ENCODE measurements at regions not wholly inside any gene's neighbourhood (a gene's known extent, or its start where the extent isn't known, plus 50 kb on each side); places are given as distances from the start of the nearest gene placed in this dataset.
"Not testable (repeated sequence)": the region's sequence is repeated elsewhere in the genome, so short reads cannot be mapped to it uniquely, and the experiment has no call there.

DNA sequence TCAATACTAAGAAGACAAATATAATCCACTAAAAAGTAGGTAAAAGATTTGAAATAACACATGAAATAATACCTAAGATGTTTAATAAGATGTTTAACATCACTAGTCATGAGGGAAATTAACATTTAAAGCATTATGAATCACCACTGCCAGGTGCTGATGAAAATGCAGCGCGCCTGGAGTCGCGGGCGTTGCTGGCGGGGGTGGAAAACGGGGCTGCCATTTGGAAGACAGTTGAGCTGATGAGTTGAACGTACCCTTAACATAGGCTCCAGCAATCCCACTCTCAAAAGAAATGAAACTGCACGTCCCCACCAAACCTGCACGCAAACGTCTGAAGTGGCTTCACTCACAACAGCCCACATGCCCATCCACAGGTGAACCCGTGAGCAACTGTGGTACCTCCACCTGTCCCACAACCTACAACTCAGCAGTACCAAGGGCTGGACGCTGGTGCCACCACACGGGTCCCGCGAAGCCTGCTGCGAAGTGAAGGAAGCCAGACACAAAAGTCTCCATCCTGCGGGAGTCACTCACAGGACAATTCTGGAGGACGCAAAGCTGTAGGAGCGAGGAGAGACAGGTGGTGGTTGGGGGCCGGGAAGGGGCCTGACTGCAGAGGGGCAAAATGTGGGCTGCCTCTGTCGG is 189.3 kb downstream of the NPIPB11 start:
- Mint-ChIP-seq H3K4me3 (peak overlapping the region in 1 of 3 experiments; percentile 43), H3K36me3 (ENCODE audit: low read depth) (peaks cover 11% of the 10 kb centered on the region), H3K9me3 (peaks cover 15% of the 10 kb centered on the region), H3K27ac (peak overlapping the region in 2 of 3 experiments; percentile 36 to 58), H3K4me1 (peaks cover 27% of the 10 kb centered on the region)
- H3K27me3 Mint-ChIP-seq (ENCODE audit: low read depth): not testable (repeated sequence)

DNA sequence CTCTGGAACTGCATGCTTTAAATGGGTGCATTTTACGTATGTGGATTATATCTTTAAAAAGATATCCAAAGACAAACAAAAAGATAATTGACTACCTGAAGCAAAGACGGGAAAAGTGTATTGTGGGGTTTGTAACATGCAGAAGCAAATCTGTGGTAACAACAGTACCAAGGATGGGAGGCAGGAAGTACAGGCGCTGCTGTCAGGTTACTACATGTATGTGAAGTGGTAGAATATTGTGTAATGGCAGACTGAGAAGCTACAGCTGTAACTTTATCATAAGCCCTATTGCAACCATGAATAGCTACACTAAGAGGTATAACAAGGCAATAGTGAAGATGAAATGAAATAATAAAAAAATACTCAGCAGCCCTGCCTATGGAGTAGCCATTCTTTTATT is 192.7 kb downstream of the NPIPB11 start:
- peaks cover 15% of the 10 kb centered on the region for H3K9me3 Mint-ChIP-seq
- not testable (repeated sequence) for H3K27me3 Mint-ChIP-seq (ENCODE audit: low read depth); H3K36me3 Mint-ChIP-seq (ENCODE audit: low read depth); H3K27ac Mint-ChIP-seq; H3K4me1 Mint-ChIP-seq; H3K4me3 Mint-ChIP-seq

DNA sequence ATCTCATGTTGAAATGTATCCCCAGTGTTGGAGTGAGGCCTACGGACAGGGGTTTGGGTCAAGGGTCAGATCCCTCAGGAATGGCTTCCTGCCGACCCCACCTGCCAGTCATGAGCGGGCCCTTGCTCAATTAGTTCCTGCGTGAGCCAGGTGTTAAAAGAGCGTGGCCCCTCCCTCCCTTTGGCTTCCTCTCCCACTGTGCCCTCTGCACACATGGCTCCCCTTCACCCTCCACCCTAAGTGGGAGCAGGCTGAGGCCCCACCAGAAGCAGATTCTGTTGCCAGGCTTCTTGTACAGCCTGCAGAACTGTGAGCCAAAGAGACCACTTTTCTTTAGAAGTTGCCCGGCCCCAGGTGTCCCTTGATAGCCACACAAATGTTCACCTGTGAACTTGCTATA is 193.3 kb downstream of the NPIPB11 start:
- H3K4me3 Mint-ChIP-seq; H3K4me1 Mint-ChIP-seq; H3K36me3 Mint-ChIP-seq (ENCODE audit: low read depth); H3K27ac Mint-ChIP-seq; H3K27me3 Mint-ChIP-seq (ENCODE audit: low read depth): not testable (repeated sequence)
- peaks cover 15% of the 10 kb centered on the region for H3K9me3 Mint-ChIP-seq

DNA sequence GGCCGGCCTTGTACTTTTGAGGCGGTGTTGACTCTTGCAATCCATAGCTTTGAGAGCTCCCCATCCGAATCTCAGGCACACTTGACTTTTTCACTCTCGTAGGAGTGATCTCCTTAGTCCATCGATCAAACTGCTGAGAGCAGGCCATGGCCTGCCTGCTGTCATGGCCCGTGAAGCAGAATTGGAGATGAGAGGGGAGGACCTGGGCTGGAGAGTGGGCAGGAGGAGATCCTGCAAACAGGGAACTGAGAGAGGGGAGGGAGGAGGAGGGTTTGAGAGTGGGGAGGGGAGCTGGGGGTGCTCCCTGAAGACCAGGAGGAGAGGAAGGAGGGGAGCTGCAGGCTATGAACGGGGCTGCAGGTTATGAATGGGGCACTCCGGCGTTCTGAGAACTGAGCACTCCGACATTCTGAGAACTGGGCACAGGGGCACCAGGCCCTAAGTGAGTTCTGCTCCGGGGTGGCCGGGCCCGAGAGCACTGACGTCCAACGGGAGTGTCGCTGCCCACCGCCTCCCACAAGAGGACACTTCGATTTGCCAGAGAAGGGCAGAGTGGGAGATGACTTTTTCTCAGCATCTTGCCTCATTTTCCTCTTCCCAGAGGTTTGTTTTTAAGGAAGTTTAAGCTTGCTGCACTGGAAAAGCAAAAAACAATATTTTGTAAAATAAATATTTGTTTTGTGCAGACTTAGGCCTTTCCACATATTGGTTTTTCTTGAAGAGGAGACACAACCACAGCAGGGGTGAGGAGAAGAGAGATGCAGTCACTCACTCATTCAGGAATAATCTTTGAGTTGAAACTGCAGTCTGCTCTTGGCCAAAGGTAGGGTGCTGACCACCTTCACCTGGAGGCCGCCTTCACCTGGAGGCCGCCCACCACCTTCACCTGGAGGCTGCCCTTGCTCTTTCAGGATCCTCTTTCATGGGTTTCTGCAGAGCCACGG is 194.2 kb downstream of the NPIPB11 start:
- not testable (repeated sequence) for H3K4me1 Mint-ChIP-seq; H3K27me3 Mint-ChIP-seq (ENCODE audit: low read depth); H3K27ac Mint-ChIP-seq; H3K4me3 Mint-ChIP-seq; H3K36me3 Mint-ChIP-seq (ENCODE audit: low read depth)
- H3K9me3 Mint-ChIP-seq: peaks cover 15% of the 10 kb centered on the region

DNA sequence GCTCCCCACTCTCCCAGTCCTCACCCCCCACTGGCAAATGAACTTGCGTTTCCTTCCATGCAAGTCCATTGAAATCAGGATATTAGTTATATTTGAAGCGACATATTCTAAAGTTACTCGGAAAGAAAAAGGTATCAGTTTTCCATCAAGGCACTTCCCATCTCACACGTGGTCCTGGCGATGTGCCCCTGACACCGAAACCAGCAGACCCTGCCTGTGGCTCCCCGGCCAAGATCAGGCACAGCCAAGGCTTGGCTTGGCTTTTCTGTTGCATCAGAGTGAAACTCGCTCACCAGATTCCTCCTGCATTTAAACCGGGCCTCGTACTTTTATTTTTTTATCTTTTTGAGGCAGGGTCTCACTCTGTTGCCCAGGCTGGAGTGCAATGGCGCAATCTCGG is 195.1 kb downstream of the NPIPB11 start:
- H3K27ac Mint-ChIP-seq; H3K36me3 Mint-ChIP-seq (ENCODE audit: low read depth); H3K4me1 Mint-ChIP-seq; H3K27me3 Mint-ChIP-seq (ENCODE audit: low read depth); H3K4me3 Mint-ChIP-seq: not testable (repeated sequence)
- H3K9me3 Mint-ChIP-seq: peaks cover 20% of the 10 kb centered on the region

DNA sequence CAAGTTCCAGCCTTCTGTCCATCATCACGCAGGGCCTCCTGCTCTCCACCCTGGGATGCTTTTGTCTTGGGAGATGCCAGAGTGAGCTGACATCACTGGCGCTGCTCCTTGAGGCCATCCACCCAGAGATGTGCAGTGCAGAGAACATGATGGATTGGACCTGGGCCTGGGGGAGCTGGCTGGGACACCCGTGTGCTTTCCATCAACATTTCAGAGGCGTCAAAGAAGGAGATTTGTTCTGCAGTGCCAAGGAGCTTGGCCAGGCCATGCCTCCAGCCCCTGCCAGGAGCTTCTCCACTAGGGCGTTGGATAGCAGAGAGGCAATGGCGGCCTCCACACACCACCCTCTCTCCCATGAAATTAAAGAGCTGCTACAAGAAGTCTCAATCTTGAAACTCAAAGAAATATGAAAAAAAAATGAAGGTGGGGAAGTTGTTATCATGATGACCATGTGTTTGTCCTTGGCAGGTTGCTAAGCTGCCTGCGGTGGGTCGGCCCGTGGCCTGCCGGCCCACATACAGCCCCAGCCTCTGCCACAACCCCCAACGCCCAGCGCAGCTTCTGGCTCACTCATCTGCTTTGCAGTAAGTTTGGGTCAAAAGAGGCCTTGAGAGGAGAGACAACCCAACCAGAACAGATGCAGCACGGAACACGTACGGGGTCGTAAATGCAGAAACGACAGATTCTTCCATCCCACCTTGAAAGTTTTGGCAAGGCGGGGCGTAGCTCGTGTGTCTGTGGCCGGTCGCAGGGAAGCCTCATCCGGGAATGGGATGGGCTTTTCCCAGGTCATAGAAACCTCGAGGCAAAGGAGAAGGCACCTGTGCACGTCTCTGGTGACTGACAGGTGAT is 196.0 kb downstream of the NPIPB11 start:
- not testable (repeated sequence) for H3K4me3 Mint-ChIP-seq; H3K4me1 Mint-ChIP-seq; H3K27me3 Mint-ChIP-seq (ENCODE audit: low read depth); H3K27ac Mint-ChIP-seq; H3K36me3 Mint-ChIP-seq (ENCODE audit: low read depth)
- H3K9me3 Mint-ChIP-seq: peaks cover 28% of the 10 kb centered on the region

DNA sequence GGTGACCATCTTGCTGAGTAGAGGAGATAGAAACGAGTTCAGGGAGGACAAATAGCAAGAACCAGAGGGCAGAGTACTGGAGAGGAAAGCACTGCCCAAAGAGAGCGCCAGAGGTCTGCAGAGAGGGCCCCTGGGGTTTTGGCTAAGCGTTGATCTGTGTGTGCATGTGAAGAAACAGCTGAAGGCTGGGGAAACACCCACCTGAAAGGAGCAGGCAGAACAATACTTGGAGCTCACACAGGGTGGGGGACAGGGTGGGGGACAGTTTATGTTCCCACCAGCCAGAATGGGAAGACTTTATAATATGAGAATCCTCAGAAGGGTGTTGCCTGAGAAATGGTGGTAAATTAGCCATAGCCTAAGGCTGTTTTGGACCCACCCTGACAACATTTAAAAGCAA is 200.4 kb downstream of the NPIPB11 start:
- not testable (repeated sequence) for H3K27ac Mint-ChIP-seq; H3K27me3 Mint-ChIP-seq (ENCODE audit: low read depth)
- peaks cover 26% of the 10 kb centered on the region for H3K9me3 Mint-ChIP-seq

DNA sequence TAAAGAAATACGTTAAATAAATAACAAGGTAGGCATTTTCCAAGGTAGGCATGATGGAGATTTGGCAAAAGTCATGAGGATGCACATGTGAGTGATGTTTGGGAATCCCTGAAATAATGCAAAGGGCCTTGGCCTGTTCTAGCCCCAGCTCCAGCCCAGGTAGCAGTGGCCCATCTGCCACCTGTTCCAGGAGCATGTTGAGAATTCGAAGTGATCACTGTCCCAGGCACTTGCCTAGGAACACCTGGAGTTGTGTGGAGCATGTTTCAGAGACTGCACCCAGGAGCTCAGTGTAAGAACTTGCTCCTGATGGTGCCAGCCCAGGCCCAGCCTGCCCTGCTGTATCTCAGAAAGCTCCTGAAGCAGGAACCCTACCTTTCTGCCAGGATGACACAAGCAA is 201.4 kb downstream of the NPIPB11 start:
- not testable (repeated sequence) for H3K27me3 Mint-ChIP-seq (ENCODE audit: low read depth); H3K27ac Mint-ChIP-seq; H3K4me3 Mint-ChIP-seq; H3K36me3 Mint-ChIP-seq (ENCODE audit: low read depth)
- Mint-ChIP-seq H3K4me1 (peaks cover 31% of the 10 kb centered on the region), H3K9me3 (peaks cover 26% of the 10 kb centered on the region)

More for the DNA sequence above, 200.4 kb downstream of the NPIPB11 start:
- not testable (repeated sequence) for H3K4me3 Mint-ChIP-seq; H3K36me3 Mint-ChIP-seq (ENCODE audit: low read depth)
- peaks cover 24% of the 10 kb centered on the region for H3K4me1 Mint-ChIP-seq

DNA sequence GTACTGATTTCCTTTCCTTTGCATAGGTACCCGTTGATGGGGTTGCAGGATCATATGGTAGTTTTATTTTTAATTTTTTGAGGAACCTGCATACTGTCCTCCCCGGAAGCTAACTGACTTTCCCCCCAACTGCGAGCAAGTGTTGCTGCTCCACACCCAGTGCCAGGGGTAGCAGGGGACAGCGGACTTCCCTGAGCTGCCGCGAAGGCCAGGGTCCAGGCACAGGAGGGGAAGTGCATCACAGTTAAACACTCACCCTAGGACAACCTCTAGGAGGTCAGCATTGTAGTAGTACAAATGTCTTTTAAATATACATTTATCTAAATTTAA is 201.7 kb downstream of the NPIPB11 start:
- TF ChIP-seq, protein P1, sequence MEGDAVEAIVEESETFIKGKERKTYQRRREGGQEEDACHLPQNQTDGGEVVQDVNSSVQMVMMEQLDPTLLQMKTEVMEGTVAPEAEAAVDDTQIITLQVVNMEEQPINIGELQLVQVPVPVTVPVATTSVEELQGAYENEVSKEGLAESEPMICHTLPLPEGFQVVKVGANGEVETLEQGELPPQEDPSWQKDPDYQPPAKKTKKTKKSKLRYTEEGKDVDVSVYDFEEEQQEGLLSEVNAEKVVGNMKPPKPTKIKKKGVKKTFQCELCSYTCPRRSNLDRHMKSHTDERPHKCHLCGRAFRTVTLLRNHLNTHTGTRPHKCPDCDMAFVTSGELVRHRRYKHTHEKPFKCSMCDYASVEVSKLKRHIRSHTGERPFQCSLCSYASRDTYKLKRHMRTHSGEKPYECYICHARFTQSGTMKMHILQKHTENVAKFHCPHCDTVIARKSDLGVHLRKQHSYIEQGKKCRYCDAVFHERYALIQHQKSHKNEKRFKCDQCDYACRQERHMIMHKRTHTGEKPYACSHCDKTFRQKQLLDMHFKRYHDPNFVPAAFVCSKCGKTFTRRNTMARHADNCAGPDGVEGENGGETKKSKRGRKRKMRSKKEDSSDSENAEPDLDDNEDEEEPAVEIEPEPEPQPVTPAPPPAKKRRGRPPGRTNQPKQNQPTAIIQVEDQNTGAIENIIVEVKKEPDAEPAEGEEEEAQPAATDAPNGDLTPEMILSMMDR (IDR thresholded peaks at IDR 0.05; ENCODE audit: unreplicated experiment in 3 of 3): no peak
- peaks cover 35% of the 10 kb centered on the region for H3K4me1 Mint-ChIP-seq
- no peak overlapping the region for H3K4me3 Mint-ChIP-seq
- H3K27me3 Mint-ChIP-seq (ENCODE audit: low read depth): peaks cover 6% of the 10 kb centered on the region
- peaks cover 26% of the 10 kb centered on the region for H3K9me3 Mint-ChIP-seq
- H3K36me3 Mint-ChIP-seq (ENCODE audit: low read depth): peaks cover 6% of the 10 kb centered on the region
- H3K27ac Mint-ChIP-seq: peak overlapping the region in 2 of 3 experiments; percentile 28 to 91

DNA sequence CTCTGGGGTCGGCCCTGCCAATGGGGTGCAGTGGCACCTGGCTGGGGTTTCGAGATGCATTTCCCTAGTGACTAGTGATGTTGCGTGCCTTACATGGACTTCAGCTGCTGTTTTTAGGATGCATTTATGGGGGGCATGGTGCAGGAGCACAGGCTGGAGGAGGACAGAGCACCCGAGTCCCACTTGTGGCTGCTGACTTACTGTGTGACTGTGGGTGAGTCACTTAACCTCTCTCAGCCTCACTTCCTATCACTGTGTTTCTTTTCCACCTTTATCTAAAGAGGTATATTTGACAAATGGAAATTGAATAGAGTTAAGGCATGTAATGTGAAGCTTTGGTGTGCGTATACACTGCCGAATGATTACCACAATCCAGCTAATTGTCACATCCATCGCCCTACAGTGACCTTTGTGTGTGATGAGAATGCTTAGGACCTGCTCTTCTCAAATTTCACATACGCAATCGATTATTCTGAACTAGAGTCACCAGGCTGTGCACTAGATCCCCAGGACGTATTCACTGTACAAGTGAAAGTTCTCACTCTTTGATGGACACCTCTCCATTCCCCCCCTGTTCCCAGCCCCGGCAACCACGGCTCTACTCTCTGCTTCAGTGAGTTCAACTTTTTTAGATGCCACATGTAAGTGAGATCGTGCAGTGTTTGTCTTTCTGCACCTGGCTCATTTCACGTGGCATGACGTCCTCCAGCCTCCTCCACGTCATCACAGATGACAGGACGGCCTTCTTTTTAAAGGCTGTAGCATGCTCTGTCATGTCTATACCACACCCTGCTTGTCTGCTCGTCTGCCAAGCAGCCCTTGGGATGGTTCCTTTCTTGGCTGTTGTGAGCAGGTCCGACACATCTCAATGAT is 202.3 kb downstream of the NPIPB11 start:
- H3K36me3 Mint-ChIP-seq (ENCODE audit: low read depth); H3K27me3 Mint-ChIP-seq (ENCODE audit: low read depth): not testable (repeated sequence)
- Mint-ChIP-seq H3K9me3 (peaks cover 22% of the 10 kb centered on the region), H3K27ac (peak overlapping the region in 2 of 3 experiments; percentile 28 to 91), H3K4me1 (peaks cover 41% of the 10 kb centered on the region), H3K4me3 (peak overlapping the region in 1 of 3 experiments; percentile 13)

DNA sequence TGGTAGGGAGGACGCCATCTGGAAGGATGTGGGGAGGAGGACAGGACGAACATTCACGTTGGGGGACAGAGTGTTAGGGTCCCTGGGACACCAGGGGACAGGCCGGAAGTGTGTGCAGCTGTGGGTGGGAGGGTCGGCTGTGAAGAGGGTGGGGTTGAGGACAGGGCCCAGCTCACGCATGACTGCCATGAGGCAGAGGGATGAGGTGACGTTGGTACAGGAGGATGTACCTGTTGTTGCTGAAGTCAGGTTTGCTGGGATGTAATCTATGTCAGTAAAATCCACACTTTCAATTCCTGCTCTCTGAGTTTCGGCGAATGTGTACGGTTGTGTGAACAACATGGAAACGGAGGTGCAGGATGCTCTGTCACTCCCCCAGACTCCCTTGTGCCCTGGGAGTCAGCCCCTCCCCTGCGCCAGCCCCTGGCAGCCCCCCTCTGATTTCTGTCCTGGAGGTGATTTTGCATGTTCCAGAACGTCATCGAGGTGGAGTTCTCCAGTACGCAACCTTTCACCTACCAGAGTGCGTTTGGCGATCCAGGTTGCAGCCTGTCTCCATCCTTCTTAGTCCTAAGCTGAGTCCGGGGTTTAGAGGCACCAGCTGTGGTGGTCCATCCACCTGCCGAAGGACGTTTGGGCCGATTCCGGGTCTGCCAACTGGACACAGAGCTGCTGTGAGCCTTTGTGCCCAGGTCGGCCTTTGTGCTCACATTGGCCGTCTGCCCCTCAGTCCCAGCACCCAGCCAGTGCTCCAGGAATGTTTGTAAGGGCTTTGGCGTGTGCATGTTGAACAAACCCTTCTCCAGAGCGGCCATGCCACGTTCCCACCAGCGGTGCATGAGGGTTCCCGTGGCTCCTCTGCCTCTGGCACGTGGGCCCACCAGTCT is 203.2 kb downstream of the NPIPB11 start:
- not testable (repeated sequence) for H3K27me3 Mint-ChIP-seq (ENCODE audit: low read depth); H3K4me3 Mint-ChIP-seq; H3K36me3 Mint-ChIP-seq (ENCODE audit: low read depth)
- H3K27ac Mint-ChIP-seq: peak overlapping the region; percentile 73 to 99 (median 74)
- H3K9me3 Mint-ChIP-seq: peaks cover 17% of the 10 kb centered on the region
- peaks cover 44% of the 10 kb centered on the region for H3K4me1 Mint-ChIP-seq

DNA sequence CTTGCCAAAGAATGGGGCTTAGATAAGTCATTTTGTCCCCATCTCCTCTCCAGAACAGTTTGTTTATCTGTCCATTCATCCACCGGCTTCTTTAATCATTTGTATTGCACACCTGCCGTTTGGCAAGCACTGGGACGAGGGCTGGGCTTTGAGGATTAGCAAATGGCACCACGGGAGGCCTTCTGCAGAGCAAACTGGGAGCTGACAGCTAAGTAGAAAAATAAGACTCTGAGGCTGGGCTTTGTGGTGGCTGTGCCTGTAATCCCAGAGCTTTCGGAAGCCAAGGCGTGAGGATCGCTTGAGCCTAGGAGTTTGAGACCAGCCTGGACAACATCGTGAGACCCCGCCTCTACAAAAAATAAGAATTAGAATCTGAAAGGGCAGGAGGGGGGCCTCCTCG is 203.9 kb downstream of the NPIPB11 start:
- not testable (repeated sequence) for H3K27me3 Mint-ChIP-seq (ENCODE audit: low read depth); H3K36me3 Mint-ChIP-seq (ENCODE audit: low read depth); H3K4me3 Mint-ChIP-seq
- H3K9me3 Mint-ChIP-seq: peaks cover 17% of the 10 kb centered on the region
- H3K27ac Mint-ChIP-seq: peak overlapping the region; percentile 73 to 99 (median 74)
- H3K4me1 Mint-ChIP-seq: peaks cover 48% of the 10 kb centered on the region
